T-cell (primary cell): ENCODE measurements at regions not wholly inside any gene's neighbourhood (a gene's known extent, or its start where the extent isn't known, plus 50 kb on each side); places are given as distances from the start of the nearest gene placed in this dataset.

Experiments used
- ATAC-seq, 4 experiments: fragments of 200-7000 bp in 3 of 4; fragments of 150-1000 bp in 1 of 4; cut with Tn5 transposase; replicated peaks in 1 of 4; 1 replicate in 3 of 4; 2 replicates in 1 of 4; pipeline ENCODE4 v1.10.0; 2021; ENCODE audit warnings: moderate library complexity in 3 of 4, mild to moderate bottlenecking in 2 of 4, moderate number of reproducible peaks in 1 of 4
- CTCF ChIA-PET, 2 donors: fragments of 300-600 bp; sonication (Branson Sonifier 250); formaldehyde crosslinking; loops; one replicate each; lab custom pipeline; 2022; ENCODE audit warnings: antibody characterized with exemption in 2 of 2; lab: Charles Lee
- POLR2A ChIA-PET, 2 donors: fragments of 300-600 bp; sonication (Branson Sonifier 250); formaldehyde crosslinking; loops; one replicate each; lab custom pipeline; 2022; ENCODE audit warnings: antibody characterized with exemption in 2 of 2; lab: Charles Lee
- DNase-seq, 35 experiments: peaks; one replicate each; pipeline versions ENCODE4 v3.0.0 to v3.0.0-alpha.2; 2013 to 2023
- H3K27ac ChIP-seq: one replicate; pipeline ENCODE4 v1.5.1; 2013; ENCODE audit warnings: low read length
- H3K27me3 ChIP-seq, 2 experiments: replicated peaks in 1 of 2; 1 replicate in 1 of 2; 2 replicates in 1 of 2; pipeline versions ENCODE4 v1.6.1 to v1.7.0; 2013; ENCODE audit warnings: low read length in 1 of 2, mixed read lengths in 1 of 2; ENCODE audit not compliant: control insufficient read depth in 2 of 2, insufficient read depth in 2 of 2; ENCODE audit errors: extremely low read depth in 1 of 2
- H3K36me3 ChIP-seq, 2 donors: 1 replicate in 1 of 2; 2 replicates in 1 of 2; pipeline versions ENCODE4 v1.6.1 to v1.7.0; 2013; ENCODE audit warnings: low read length in 1 of 2; ENCODE audit not compliant: control insufficient read depth in 2 of 2, insufficient read depth in 1 of 2; ENCODE audit errors: extremely low read depth in 1 of 2
- H3K4me1 ChIP-seq, 2 experiments: 1 replicate in 1 of 2; 2 replicates in 1 of 2; pipeline versions ENCODE4 v1.6.1 to v1.7.0; 2013; ENCODE audit warnings: low read length in 2 of 2, mixed read lengths in 1 of 2; ENCODE audit not compliant: insufficient read depth in 2 of 2, control insufficient read depth in 1 of 2; ENCODE audit errors: extremely low read depth in 1 of 2
- H3K4me3 ChIP-seq, 2 donors: 1 replicate in 1 of 2; 2 replicates in 1 of 2; pipeline versions ENCODE4 v1.5.1 to v1.7.0; 2013; ENCODE audit warnings: mild to moderate bottlenecking in 2 of 2, low read length in 1 of 2, moderate library complexity in 1 of 2; ENCODE audit not compliant: control insufficient read depth in 1 of 2; ENCODE audit errors: extremely low read depth in 1 of 2
- H3K9me3 ChIP-seq: 2 replicates; pipeline ENCODE4 v1.7.0; 2013
- H3K27ac Mint-ChIP-seq, 2 donors: one replicate each; pipeline ENCODE4 v1.8.0; 2020 to 2021; ENCODE audit warnings: mild to moderate bottlenecking in 2 of 2, mixed read lengths in 2 of 2
- H3K27me3 Mint-ChIP-seq, 2 donors: one replicate each; pipeline ENCODE4 v1.8.0; 2021 to 2022; ENCODE audit warnings: mixed read lengths in 2 of 2
- H3K36me3 Mint-ChIP-seq: one replicate; pipeline ENCODE4 v1.8.0; 2021; ENCODE audit warnings: mixed read lengths
- H3K4me1 Mint-ChIP-seq, 3 donors: one replicate each; pipeline ENCODE4 v1.8.0; 2020 to 2022; ENCODE audit warnings: mixed read lengths in 3 of 3, mild to moderate bottlenecking in 1 of 3
- H3K4me3 Mint-ChIP-seq, 3 donors: one replicate each; pipeline ENCODE4 v1.8.0; 2020 to 2022; ENCODE audit warnings: mild to moderate bottlenecking in 3 of 3, mixed read lengths in 3 of 3, moderate library complexity in 3 of 3
- H3K9me3 Mint-ChIP-seq, 3 donors: one replicate each; pipeline ENCODE4 v1.8.0; 2020 to 2022; ENCODE audit warnings: mixed read lengths in 3 of 3
- WGBS: methylation state at CpG from one replicate; pipeline ENCODE4 v1.1.5; 2013; ENCODE audit warnings: missing lambda C conversion rate; ENCODE audit not compliant: insufficient coverage; 5-methylcytosine and 5-hydroxymethylcytosine counted together

DNA sequence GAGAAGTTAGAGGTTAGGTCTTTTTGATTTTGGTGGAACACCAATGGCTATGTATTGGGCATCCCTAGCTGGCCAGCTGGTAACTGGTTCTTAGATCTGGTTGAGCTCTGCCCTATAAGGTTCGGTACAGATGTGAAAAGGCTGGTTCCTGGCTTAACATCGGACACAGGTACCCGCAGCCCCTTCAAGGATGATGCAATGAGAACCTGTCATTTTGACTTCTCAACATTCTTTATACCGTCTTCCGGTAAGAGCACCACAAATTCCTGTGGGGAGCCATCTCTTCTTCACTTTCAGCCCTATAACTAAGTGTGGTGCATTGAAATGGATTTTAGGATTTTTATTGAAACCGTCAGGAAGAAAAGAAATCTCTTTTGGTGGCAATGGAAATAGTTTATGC lies 222.8 kb downstream of the ADAMTS9 start:
- Histone ChIP-seq H3K27me3 (peaks cover 0 to 7% of the 10 kb centered on the region in 2 experiments), H3K4me3 (no peak overlapping the region), H3K9me3 (no peaks in the 10 kb centered on the region), H3K4me1 (no peaks in the 10 kb centered on the region), H3K27ac (no peak overlapping the region), H3K36me3 (no peaks in the 10 kb centered on the region)
- Mint-ChIP-seq H3K4me1 (peaks cover 3 to 7% (median 4%) of the 10 kb centered on the region in 3 donors), H3K9me3 (no peaks in the 10 kb centered on the region), H3K36me3 (no peaks in the 10 kb centered on the region), H3K4me3 (no peak overlapping the region), H3K27ac (no peak overlapping the region), H3K27me3 (peaks cover 12 to 13% of the 10 kb centered on the region in 2 donors)
- ATAC-seq (no peak), DNase-seq (no peak)
- 92% methylated on average over 2 of the region's 6 CpGs for WGBS
- ChIA-PET POLR2A (no interaction called here), CTCF (no interaction called here)

DNA sequence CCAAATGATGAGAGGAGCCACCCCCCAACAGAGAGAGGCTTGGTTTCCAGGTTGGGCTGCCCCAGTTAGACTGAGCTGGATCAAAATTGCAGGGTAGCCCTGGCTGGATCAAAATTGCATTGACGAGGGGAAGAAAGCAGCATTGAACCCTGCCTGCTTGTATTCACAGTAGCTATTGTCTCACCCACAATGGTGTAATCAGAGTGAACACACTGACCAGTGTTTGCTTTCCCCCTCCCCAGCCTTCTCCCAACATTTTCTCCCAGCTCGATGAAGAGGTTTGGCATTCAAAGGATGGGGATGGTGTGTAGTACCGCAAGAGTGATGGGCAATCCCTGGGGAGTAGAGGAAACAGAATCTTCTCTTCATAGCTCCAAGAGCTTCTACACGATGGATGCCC lies 223.8 kb downstream of the ADAMTS9 start:
- no peak for ATAC-seq

DNA sequence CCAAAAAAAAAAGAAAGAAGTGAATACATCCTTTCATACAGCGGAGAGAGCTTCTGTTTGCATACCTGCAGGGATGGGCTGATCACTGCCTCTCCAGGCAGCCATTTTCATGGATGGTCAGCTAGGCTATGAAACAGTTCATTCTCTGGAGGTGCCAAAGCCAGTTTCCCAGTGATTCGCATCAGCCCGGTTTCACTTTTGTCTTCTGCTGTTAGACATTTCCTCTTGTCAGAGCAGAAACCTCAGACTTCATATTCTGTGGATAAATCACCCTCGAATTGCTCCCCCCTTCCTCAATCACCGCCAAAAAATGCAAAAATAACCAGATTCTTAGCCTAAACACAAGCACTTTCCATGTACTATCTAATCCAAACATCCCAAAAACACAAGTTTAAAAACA lies 225.6 kb downstream of the ADAMTS9 start:
- no peak overlapping the region for H3K27ac ChIP-seq
- H3K27ac Mint-ChIP-seq: no peak overlapping the region
- WGBS: 13% methylated on average over 5 of the region's 5 CpGs
- no peaks in the 10 kb centered on the region for H3K9me3 ChIP-seq
- DNase-seq (no peak), ATAC-seq (no peak)
- ChIA-PET CTCF (interaction anchor here in 1 of 2 donors (0.7 kb wide), 1 partner anchor 23 kb away, joined by 3 read pairs; no protein-coding TSS in a partner anchor), POLR2A (interaction anchor here in 1 of 2 donors (0.7 kb wide), 1 partner anchor 1147 kb away, joined by 5 read pairs; no protein-coding TSS in a partner anchor)
- H3K36me3 ChIP-seq: no peaks in the 10 kb centered on the region
- peaks cover 0 to 7% of the 10 kb centered on the region in 2 experiments for H3K27me3 ChIP-seq
- no peak overlapping the region for H3K4me3 ChIP-seq
- peaks cover 3 to 7% (median 4%) of the 10 kb centered on the region in 3 donors for H3K4me1 Mint-ChIP-seq
- peak overlapping the region in 1 of 3 donors; percentile 18 for H3K4me3 Mint-ChIP-seq
- H3K9me3 Mint-ChIP-seq: no peaks in the 10 kb centered on the region
- no peaks in the 10 kb centered on the region for H3K36me3 Mint-ChIP-seq
- H3K27me3 Mint-ChIP-seq: peaks cover 3 to 4% of the 10 kb centered on the region in 2 donors
- no peaks in the 10 kb centered on the region for H3K4me1 ChIP-seq

More for the DNA sequence above, 223.8 kb downstream of the ADAMTS9 start:
- no peak for DNase-seq
- ChIA-PET CTCF (no interaction called here), POLR2A (no interaction called here)
- peaks cover 0 to 7% of the 10 kb centered on the region in 2 experiments for H3K27me3 ChIP-seq
- Mint-ChIP-seq H3K27me3 (peaks cover 6 to 8% of the 10 kb centered on the region in 2 donors), H3K4me3 (no peak overlapping the region), H3K27ac (no peak overlapping the region), H3K9me3 (no peaks in the 10 kb centered on the region), H3K36me3 (no peaks in the 10 kb centered on the region), H3K4me1 (peaks cover 3 to 7% (median 4%) of the 10 kb centered on the region in 3 donors)
- H3K27ac ChIP-seq: no peak overlapping the region
- no peaks in the 10 kb centered on the region for H3K9me3 ChIP-seq
- WGBS: no CpG with 5 or more reads among the region's 4 CpGs
- H3K4me3 ChIP-seq: no peak overlapping the region
- H3K36me3 ChIP-seq: no peaks in the 10 kb centered on the region
- no peaks in the 10 kb centered on the region for H3K4me1 ChIP-seq

DNA sequence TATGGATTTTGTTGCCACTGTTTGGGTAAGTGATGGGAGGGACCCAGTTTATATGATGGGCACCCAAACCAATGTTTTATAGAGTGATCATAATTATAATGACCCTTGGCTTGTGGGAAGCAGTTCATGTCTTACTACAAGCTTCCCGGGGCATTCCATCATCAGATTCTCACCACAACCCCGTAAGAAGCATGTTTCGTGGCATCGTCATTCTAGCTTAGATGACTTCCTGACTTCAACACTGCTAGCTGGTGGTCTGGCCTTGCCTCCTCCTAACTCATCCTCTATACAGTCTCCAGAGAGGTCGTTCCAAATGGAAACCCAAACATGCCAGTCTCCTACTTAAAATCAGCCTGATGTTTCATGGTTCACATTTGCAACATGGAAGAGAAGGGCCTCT lies 226.9 kb downstream of the ADAMTS9 start:
- 85% methylated on average over 5 of the region's 5 CpGs for WGBS
- Histone ChIP-seq H3K27me3 (peaks cover 0 to 7% of the 10 kb centered on the region in 2 experiments), H3K4me1 (no peaks in the 10 kb centered on the region), H3K27ac (no peak overlapping the region), H3K4me3 (no peak overlapping the region), H3K9me3 (no peaks in the 10 kb centered on the region), H3K36me3 (no peaks in the 10 kb centered on the region)
- no peaks in the 10 kb centered on the region for H3K36me3 Mint-ChIP-seq
- H3K4me1 Mint-ChIP-seq: peaks cover 3 to 7% (median 4%) of the 10 kb centered on the region in 3 donors
- DNase-seq: no peak
- ATAC-seq: no peak
- ChIA-PET POLR2A (no interaction called here), CTCF (no interaction called here)
- H3K9me3 Mint-ChIP-seq: no peaks in the 10 kb centered on the region
- H3K27ac Mint-ChIP-seq: no peak overlapping the region
- H3K27me3 Mint-ChIP-seq: peaks cover 3 to 7% of the 10 kb centered on the region in 2 donors
- no peak overlapping the region for H3K4me3 Mint-ChIP-seq

DNA sequence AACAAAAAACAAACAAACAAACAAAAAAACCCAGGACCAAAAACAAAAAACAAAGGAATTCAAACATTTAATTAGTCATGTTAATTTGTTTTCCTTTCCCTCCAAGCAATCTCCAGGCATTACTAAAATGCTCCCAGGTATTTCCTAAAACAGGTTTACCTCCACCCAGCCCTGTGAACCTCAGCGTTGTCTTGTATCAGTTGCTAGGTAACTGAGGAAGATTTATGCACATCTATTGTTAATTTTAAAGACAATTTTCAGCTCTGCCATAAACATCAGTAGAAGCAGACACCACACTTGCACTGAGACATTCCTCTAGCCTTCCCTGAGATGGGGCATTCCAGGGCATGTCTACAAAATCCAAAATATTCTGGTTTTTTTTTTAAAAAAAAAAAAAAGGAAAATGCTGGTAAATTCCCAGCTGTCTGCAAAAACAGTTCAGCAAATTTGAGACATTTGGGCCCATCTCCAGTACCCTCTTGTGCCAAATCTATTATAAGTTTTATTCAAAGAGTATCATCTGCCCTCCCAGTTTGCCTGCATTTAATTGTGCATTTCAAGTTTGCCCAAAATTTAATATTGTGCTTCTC lies 227.6 kb downstream of the ADAMTS9 start:
- H3K27ac Mint-ChIP-seq: no peak overlapping the region
- ChIA-PET CTCF (no interaction called here), POLR2A (no interaction called here)

DNA sequence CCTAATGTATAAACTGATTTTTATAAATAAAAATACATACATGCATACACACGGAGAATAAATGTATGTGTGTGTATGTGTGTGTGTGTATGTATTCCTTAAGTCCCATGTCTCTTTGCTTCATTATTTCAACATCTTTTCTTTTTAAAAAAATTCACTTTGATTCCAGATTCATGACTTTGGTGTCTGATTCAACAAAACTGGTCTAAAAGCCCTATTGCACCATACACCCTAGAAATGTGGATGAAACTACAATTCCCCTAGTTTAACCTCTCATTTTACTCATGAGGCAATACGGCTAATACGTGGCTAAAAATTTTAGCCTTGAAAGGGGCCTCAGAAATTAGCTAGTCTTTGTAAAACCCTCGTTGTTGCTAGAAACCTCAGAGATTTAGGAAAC lies 228.1 kb downstream of the ADAMTS9 start:
- no peak overlapping the region for H3K27ac Mint-ChIP-seq
- no peaks in the 10 kb centered on the region for H3K4me1 ChIP-seq
- peaks cover 3 to 12% of the 10 kb centered on the region in 2 donors for H3K27me3 Mint-ChIP-seq
- H3K27ac ChIP-seq: no peak overlapping the region
- DNase-seq: no peak
- POLR2A ChIA-PET: no interaction called here
- no peaks in the 10 kb centered on the region for H3K36me3 ChIP-seq
- no peaks in the 10 kb centered on the region for H3K36me3 Mint-ChIP-seq
- no peak overlapping the region for H3K4me3 Mint-ChIP-seq
- WGBS: no CpG with 5 or more reads among the region's 4 CpGs
- no peak for ATAC-seq
- H3K4me1 Mint-ChIP-seq: peaks cover 3 to 7% (median 4%) of the 10 kb centered on the region in 3 donors
- H3K9me3 ChIP-seq: no peaks in the 10 kb centered on the region
- H3K9me3 Mint-ChIP-seq: no peaks in the 10 kb centered on the region
- CTCF ChIA-PET: no interaction called here
- peaks cover 2 to 7% of the 10 kb centered on the region in 2 experiments for H3K27me3 ChIP-seq
- no peak overlapping the region for H3K4me3 ChIP-seq

More for the DNA sequence above, 227.6 kb downstream of the ADAMTS9 start:
- Mint-ChIP-seq H3K27me3 (peaks cover 3 to 12% of the 10 kb centered on the region in 2 donors), H3K4me3 (no peak overlapping the region), H3K4me1 (peaks cover 3 to 7% (median 4%) of the 10 kb centered on the region in 3 donors), H3K9me3 (no peaks in the 10 kb centered on the region), H3K36me3 (no peaks in the 10 kb centered on the region)
- no peaks in the 10 kb centered on the region for H3K36me3 ChIP-seq
- H3K9me3 ChIP-seq: no peaks in the 10 kb centered on the region
- H3K27me3 ChIP-seq: peaks cover 0 to 7% of the 10 kb centered on the region in 2 experiments
- WGBS: no CpG with 5 or more reads among the region's 1 CpG
- no peak overlapping the region for H3K27ac ChIP-seq
- no peak overlapping the region for H3K4me3 ChIP-seq
- ATAC-seq (no peak), DNase-seq (no peak)
- no peaks in the 10 kb centered on the region for H3K4me1 ChIP-seq
